Duodenal mucosa (tissue), 2 donors: ENCODE measurements at regions not wholly inside any gene's neighbourhood (a gene's known extent, or its start where the extent isn't known, plus 50 kb on each side); places are given as distances from the start of the nearest gene placed in this dataset.

ENCODE experiments used
- H3K27ac ChIP-seq: one replicate; pipeline ENCODE4 v1.7.0; 2013; ENCODE audit warnings: low read depth, low read length
- H3K27me3 ChIP-seq, 2 donors: one replicate each; pipeline ENCODE4 v1.7.0; 2013; ENCODE audit warnings: low read length in 2 of 2, control low read depth in 1 of 2; ENCODE audit not compliant: insufficient read depth in 2 of 2, control insufficient read depth in 1 of 2
- H3K36me3 ChIP-seq, 2 donors: one replicate each; pipeline ENCODE4 v1.7.0; 2013; ENCODE audit warnings: low read length in 2 of 2, control low read depth in 1 of 2; ENCODE audit not compliant: insufficient read depth in 2 of 2, control insufficient read depth in 1 of 2
- H3K4me1 ChIP-seq, 2 donors: one replicate each; pipeline ENCODE4 v1.7.0; 2013; ENCODE audit warnings: low read length in 2 of 2, control low read depth in 1 of 2; ENCODE audit not compliant: insufficient read depth in 2 of 2, control insufficient read depth in 1 of 2
- H3K4me3 ChIP-seq, 2 donors: one replicate each; pipeline ENCODE4 v1.7.0; 2013; ENCODE audit warnings: low read length in 2 of 2, low read depth in 1 of 2
- H3K9ac ChIP-seq, 2 donors: one replicate each; pipeline ENCODE4 v1.7.0; 2013; ENCODE audit warnings: low read length in 2 of 2, low read depth in 1 of 2
- H3K9me3 ChIP-seq, 2 donors: one replicate each; pipeline ENCODE4 v1.7.0; 2013; ENCODE audit warnings: low read length in 2 of 2, control low read depth in 1 of 2; ENCODE audit not compliant: control insufficient read depth in 1 of 2

DNA sequence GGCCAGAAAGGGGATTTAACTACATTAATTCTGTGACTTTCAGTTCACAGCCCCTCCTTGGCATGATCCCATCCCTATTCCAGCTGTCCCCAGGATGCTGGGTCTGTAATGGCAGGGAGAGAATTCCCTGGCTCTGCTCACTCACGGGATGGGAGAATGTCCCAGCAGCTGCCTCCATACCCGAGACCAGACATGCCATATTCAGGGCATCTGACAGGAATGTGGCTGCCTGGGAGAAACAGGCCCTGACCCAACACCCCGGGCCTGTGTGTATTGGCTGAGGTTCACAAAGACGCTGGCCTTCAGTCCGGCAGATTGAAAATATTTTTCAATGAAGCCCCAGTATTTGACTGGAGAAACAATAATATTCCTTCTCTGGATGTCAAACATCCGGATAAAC is 83.6 kb upstream of the SMAD3 start:
- Histone ChIP-seq H3K9me3 (no peaks in the 10 kb centered on the region), H3K27me3 (no peaks in the 10 kb centered on the region), H3K4me3 (no peak overlapping the region)

GRCh38 chr15:66982250-66982649 is 83.2 kb upstream of the SMAD3 start:
- H3K9me3 ChIP-seq: no peaks in the 10 kb centered on the region
- no peaks in the 10 kb centered on the region for H3K4me1 ChIP-seq
- H3K36me3 ChIP-seq: no peaks in the 10 kb centered on the region
- no peaks in the 10 kb centered on the region for H3K27me3 ChIP-seq
- H3K4me3 ChIP-seq: no peak overlapping the region
- no peak overlapping the region for H3K27ac ChIP-seq
- H3K9ac ChIP-seq: no peak overlapping the region

More for the DNA sequence above, 83.6 kb upstream of the SMAD3 start:
- no peaks in the 10 kb centered on the region for H3K4me1 ChIP-seq
- no peak overlapping the region for H3K27ac ChIP-seq
- H3K9ac ChIP-seq: no peak overlapping the region
- H3K36me3 ChIP-seq: no peaks in the 10 kb centered on the region

- H3K4me1 ChIP-seq: no peaks in the 10 kb centered on the region
Observed at GRCh38 chr15:66982816-66983215, 82.6 kb upstream of the SMAD3 start.

GRCh38 chr15:66985653-66986052 is 79.7 kb upstream of the SMAD3 start:
- Histone ChIP-seq H3K27me3 (no peaks in the 10 kb centered on the region), H3K4me3 (no peak overlapping the region), H3K36me3 (no peaks in the 10 kb centered on the region), H3K27ac (no peak overlapping the region), H3K9ac (no peak overlapping the region), H3K4me1 (no peaks in the 10 kb centered on the region), H3K9me3 (no peaks in the 10 kb centered on the region)

More at GRCh38 chr15:66982816-66983215, 82.6 kb upstream of the SMAD3 start:
- Histone ChIP-seq H3K9me3 (no peaks in the 10 kb centered on the region), H3K27ac (no peak overlapping the region), H3K36me3 (no peaks in the 10 kb centered on the region), H3K27me3 (no peaks in the 10 kb centered on the region), H3K9ac (no peak overlapping the region), H3K4me3 (no peak overlapping the region)

- Histone ChIP-seq H3K9me3 (no peaks in the 10 kb centered on the region), H3K27me3 (no peaks in the 10 kb centered on the region), H3K4me1 (no peaks in the 10 kb centered on the region), H3K4me3 (no peak overlapping the region), H3K36me3 (no peaks in the 10 kb centered on the region), H3K27ac (no peak overlapping the region), H3K9ac (no peak overlapping the region)
Observed at GRCh38 chr15:66986951-66987350, 78.5 kb upstream of the SMAD3 start.

GRCh38 chr15:66993090-66993489 is 72.3 kb upstream of the SMAD3 start:
- no peak overlapping the region for H3K27ac ChIP-seq
- H3K4me3 ChIP-seq: no peak overlapping the region

DNA sequence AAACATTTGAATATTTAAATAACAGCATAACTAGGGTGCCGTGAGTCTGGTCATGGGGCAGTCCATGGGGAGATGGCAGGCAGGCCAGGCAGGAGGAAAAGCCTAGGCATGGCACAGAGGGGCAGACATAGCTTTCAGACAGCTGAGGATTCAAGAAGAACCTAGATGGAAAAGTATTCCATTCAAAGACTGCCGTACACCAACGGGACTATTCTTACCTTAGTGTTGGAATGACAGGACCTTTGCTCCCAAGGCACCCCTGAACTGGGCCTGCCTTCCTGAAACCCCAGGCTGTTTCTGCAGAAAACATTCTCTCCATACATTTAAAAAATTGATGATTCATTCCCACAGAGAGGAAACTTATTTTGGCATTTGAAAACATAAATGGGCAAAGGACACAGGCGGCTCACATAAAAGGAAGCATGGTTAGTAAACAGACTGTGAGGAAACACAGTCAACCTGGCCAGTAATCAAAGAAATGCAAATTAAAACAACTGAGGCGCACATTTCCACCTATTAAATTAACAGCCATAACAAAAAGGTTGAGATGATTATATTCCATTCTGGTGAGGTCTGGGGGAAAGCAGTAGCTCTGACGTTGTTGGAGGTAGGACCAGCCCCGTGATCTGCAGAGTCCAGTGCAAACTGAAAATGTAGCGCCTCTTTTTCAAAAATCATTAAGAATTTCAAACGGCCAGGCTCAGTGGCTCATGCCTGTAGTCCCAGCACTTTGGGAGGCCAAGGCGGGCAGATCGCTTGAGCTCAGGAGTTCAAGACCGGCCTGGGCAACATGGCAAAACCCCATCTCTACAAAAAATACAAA is 71.3 kb upstream of the SMAD3 start:
- Histone ChIP-seq H3K9me3 (no peaks in the 10 kb centered on the region), H3K27ac (no peak overlapping the region), H3K27me3 (no peaks in the 10 kb centered on the region), H3K9ac (no peak overlapping the region), H3K4me1 (no peaks in the 10 kb centered on the region), H3K36me3 (no peaks in the 10 kb centered on the region), H3K4me3 (no peak overlapping the region)

More at GRCh38 chr15:66993090-66993489, 72.3 kb upstream of the SMAD3 start:
- no peaks in the 10 kb centered on the region for H3K27me3 ChIP-seq
- no peaks in the 10 kb centered on the region for H3K4me1 ChIP-seq
- no peaks in the 10 kb centered on the region for H3K9me3 ChIP-seq
- H3K9ac ChIP-seq: no peak overlapping the region
- no peaks in the 10 kb centered on the region for H3K36me3 ChIP-seq

GRCh38 chr15:66994927-66995656 is 70.3 kb upstream of the SMAD3 start:
- Histone ChIP-seq H3K4me3 (no peak overlapping the region), H3K36me3 (no peaks in the 10 kb centered on the region)

GRCh38 chr15:66996094-66996493 is 69.3 kb upstream of the SMAD3 start:
- H3K9me3 ChIP-seq: no peaks in the 10 kb centered on the region
- no peaks in the 10 kb centered on the region for H3K27me3 ChIP-seq
- no peaks in the 10 kb centered on the region for H3K4me1 ChIP-seq
- H3K27ac ChIP-seq: no peak overlapping the region
- H3K4me3 ChIP-seq: no peak overlapping the region
- H3K9ac ChIP-seq: no peak overlapping the region
- H3K36me3 ChIP-seq: no peaks in the 10 kb centered on the region

More at GRCh38 chr15:66994927-66995656, 70.3 kb upstream of the SMAD3 start:
- Histone ChIP-seq H3K4me1 (no peaks in the 10 kb centered on the region), H3K27ac (no peak overlapping the region), H3K9ac (no peak overlapping the region), H3K9me3 (no peaks in the 10 kb centered on the region), H3K27me3 (no peaks in the 10 kb centered on the region)

DNA sequence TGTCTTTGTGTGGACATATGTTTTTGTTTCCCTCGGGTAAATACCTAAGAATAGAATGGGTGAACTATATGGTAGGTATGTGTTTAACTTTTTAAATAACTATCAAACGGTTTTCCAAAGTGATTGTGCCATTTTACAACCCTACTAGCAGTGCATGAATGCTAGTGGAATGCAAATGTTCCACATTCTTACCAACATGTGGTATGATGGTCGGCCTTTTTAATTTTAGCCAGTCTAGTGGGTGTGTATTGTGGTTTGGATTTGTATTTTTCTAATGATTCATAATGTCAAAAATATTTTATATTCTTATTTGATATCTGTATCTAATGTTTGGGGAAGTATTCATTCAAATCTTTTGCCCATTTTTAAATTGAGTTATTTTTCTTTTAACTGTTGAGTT is 68.2 kb upstream of the SMAD3 start:
- no peaks in the 10 kb centered on the region for H3K27me3 ChIP-seq
- H3K4me1 ChIP-seq: no peaks in the 10 kb centered on the region
- H3K9ac ChIP-seq: no peak overlapping the region
- H3K27ac ChIP-seq: no peak overlapping the region
- no peaks in the 10 kb centered on the region for H3K36me3 ChIP-seq
- no peak overlapping the region for H3K4me3 ChIP-seq
- H3K9me3 ChIP-seq: no peaks in the 10 kb centered on the region
